Calu3 (cell line): ENCODE measurements at regions not wholly inside any gene's neighbourhood (a gene's known extent, or its start where the extent isn't known, plus 50 kb on each side); places are given as distances from the start of the nearest gene placed in this dataset.

Experiments
- BruUV-seq: library from RNA; stranded (reverse); fragments of 400-500 nt; replicated peaks from 2 replicates; lab custom pipeline; 2021; lab: Mats Ljungman, UMichigan
- CTCF ChIA-PET: fragments of 300-600 bp; sonication (Branson Sonifier 250); formaldehyde crosslinking; loops from one replicate; lab custom pipeline; 2022; ENCODE audit warnings: antibody characterized with exemption; lab: Charles Lee
- DNase-seq: peaks from one replicate; pipeline ENCODE4 v3.0.0; 2022
- H3K27ac Mint-ChIP-seq: one replicate; pipeline ENCODE4 v1.8.0; 2022; ENCODE audit warnings: mixed read lengths; ENCODE audit not compliant: unreplicated experiment
- H3K27me3 Mint-ChIP-seq: one replicate; pipeline ENCODE4 v1.8.0; 2022; ENCODE audit warnings: mixed read lengths; ENCODE audit not compliant: unreplicated experiment
- H3K36me3 Mint-ChIP-seq: one replicate; pipeline ENCODE4 v1.8.0; 2022; ENCODE audit warnings: mild to moderate bottlenecking, moderate library complexity, mixed read lengths; ENCODE audit not compliant: insufficient read depth, unreplicated experiment
- H3K4me1 Mint-ChIP-seq: one replicate; pipeline ENCODE4 v1.8.0; 2022; ENCODE audit warnings: mild to moderate bottlenecking, low read depth, mixed read lengths; ENCODE audit not compliant: unreplicated experiment
- H3K4me3 Mint-ChIP-seq: one replicate; pipeline ENCODE4 v1.8.0; 2022; ENCODE audit warnings: mild to moderate bottlenecking, low read depth, moderate library complexity, mixed read lengths; ENCODE audit not compliant: unreplicated experiment
- H3K9me3 Mint-ChIP-seq: one replicate; pipeline ENCODE4 v1.8.0; 2022; ENCODE audit warnings: low read depth, mixed read lengths; ENCODE audit not compliant: unreplicated experiment
- CTCF ChIP-seq: fragments of 200-600 bp; IDR thresholded peaks from one replicate; pipeline ENCODE4 v1.8.0; 2022; ENCODE audit warnings: antibody characterized with exemption; ENCODE audit not compliant: unreplicated experiment
- intact Hi-C: fragments of 100-400 bp; cut with micrococcal nuclease; formaldehyde crosslinking; loops from one replicate; pipeline ENCODE4 v1.10.0; 2022; ENCODE audit not compliant: unreplicated experiment

- no peaks in the 10 kb centered on the region for H3K36me3 Mint-ChIP-seq
- intact Hi-C loops: no loop called here
- BruUV-seq: no TSS peak
- peaks cover 17% of the 10 kb centered on the region for H3K9me3 Mint-ChIP-seq
- DNase-seq: no peak
- no peak overlapping the region for H3K4me3 Mint-ChIP-seq
- H3K27ac Mint-ChIP-seq: no peak overlapping the region
- H3K4me1 Mint-ChIP-seq: no peaks in the 10 kb centered on the region
- no peak for TF ChIP-seq CTCF
- CTCF ChIA-PET: no interaction called here
- H3K27me3 Mint-ChIP-seq: no peaks in the 10 kb centered on the region
These were observed 197.8 kb downstream of the FSCB start for GRCh38 chr14:44309331-44309730.

DNA sequence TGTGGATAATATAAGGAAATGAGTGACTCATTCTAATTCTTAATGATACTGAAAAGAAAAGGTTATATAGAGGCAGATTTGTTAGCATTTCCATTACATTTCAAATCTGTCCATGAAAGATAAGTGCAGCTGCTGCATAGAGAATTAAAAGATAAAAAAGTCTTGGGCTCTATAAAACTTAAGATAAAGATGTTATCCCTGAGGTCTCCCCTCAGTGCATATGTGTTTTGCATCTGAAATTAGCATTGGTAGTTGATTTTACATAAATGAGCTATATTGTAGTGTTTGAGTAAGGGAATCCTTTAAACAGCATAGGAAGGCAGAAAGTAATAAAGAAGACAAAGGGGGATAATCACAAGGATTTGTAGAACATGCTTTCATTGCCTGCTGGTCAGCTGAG is 206.2 kb downstream of the FSCB start:
- no TSS peak for BruUV-seq
- CTCF ChIA-PET: no interaction called here
- intact Hi-C loops: no loop called here
- Mint-ChIP-seq H3K4me1 (no peaks in the 10 kb centered on the region), H3K4me3 (no peak overlapping the region), H3K36me3 (no peaks in the 10 kb centered on the region), H3K27me3 (no peaks in the 10 kb centered on the region), H3K9me3 (peaks cover 17% of the 10 kb centered on the region), H3K27ac (no peak overlapping the region)
- no peak for TF ChIP-seq CTCF
- DNase-seq: no peak

- Mint-ChIP-seq H3K27ac (no peak overlapping the region), H3K4me1 (no peaks in the 10 kb centered on the region), H3K9me3 (peaks cover 17% of the 10 kb centered on the region), H3K36me3 (no peaks in the 10 kb centered on the region), H3K27me3 (no peaks in the 10 kb centered on the region), H3K4me3 (no peak overlapping the region)
- CTCF ChIA-PET: no interaction called here
- intact Hi-C loops: no loop called here
- BruUV-seq: no TSS peak
- DNase-seq: no peak
- no peak for TF ChIP-seq CTCF
These were observed 209.6 kb downstream of the FSCB start for GRCh38 chr14:44297437-44297836.

DNA sequence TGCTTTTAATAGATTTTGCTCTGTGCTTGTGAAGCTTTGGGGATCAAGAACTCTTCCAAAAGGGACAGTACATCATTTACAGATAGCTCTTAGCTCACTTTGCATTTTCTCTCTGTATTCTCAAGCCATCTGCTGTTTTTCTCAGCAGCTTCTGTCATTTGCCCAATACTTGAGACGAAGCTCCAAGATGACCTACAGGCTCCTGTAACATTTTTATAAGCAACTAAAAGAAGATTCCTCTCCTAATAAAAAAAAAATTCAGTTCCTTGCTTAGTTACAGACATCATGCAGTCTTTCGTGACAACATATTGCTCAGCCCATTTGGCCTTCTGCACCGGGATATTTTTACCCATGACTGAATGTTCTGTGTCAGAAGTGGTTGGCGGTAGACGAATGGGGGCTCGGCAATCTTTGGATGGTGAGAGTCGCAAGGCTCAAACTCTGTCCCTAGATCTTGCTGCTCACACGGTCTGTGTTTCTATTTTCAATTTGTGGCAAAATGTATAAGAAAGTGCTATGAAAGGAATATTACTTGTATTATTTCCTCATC is 215.6 kb downstream of the FSCB start:
- no TSS peak for BruUV-seq
- CTCF ChIA-PET: no interaction called here
- H3K27ac Mint-ChIP-seq: no peak overlapping the region
- no peak for TF ChIP-seq CTCF
- peaks cover 5% of the 10 kb centered on the region for H3K9me3 Mint-ChIP-seq
- DNase-seq: no peak
- H3K36me3 Mint-ChIP-seq: no peaks in the 10 kb centered on the region
- no peaks in the 10 kb centered on the region for H3K27me3 Mint-ChIP-seq
- no peak overlapping the region for H3K4me3 Mint-ChIP-seq
- intact Hi-C loops: no loop called here
- H3K4me1 Mint-ChIP-seq: no peaks in the 10 kb centered on the region
